SK-N-SH (cell line): ENCODE measurements at regions not wholly inside any gene's neighbourhood (a gene's known extent, or its start where the extent isn't known, plus 50 kb on each side); places are given as distances from the start of the nearest gene placed in this dataset.

Source experiments
- CTCF ChIA-PET: fragments of 300-600, 350-600 bp; formaldehyde crosslinking; extraction: SDS; loops from one replicate; lab custom pipeline; 2021; lab: Yijun Ruan, JAX
- POLR2A ChIA-PET: fragments of 350-600 bp; sonication (Branson Sonifier 250); formaldehyde crosslinking; extraction: SDS; loops from one replicate; lab custom pipeline; 2020; ENCODE audit warnings: antibody characterized with exemption, inconsistent platforms; lab: Yijun Ruan, JAX
- DNase-seq: peaks from one replicate; pipeline ENCODE4 v3.0.0; 2012
- H2AFZ ChIP-seq: fragments of 200-600 bp; sonication (generic); 2 replicates; pipeline ENCODE4 v1.8.1; 2016; ENCODE audit warnings: antibody characterized with exemption, mild to moderate bottlenecking, low read depth
- H3F3A ChIP-seq: fragments of 200-600 bp; sonication (generic); replicated peaks from 2 replicates; pipeline ENCODE3; 2016; ENCODE audit warnings: antibody characterized with exemption, mild to moderate bottlenecking; ENCODE audit not compliant: insufficient read depth
- H3K27ac ChIP-seq, 2 experiments: fragments of 200-500 bp in 1 of 2; fragments of 200-600 bp in 1 of 2; sonication (Bioruptor generic) in 1 of 2; sonication (generic), shearing (Covaris generic) in 1 of 2; 2 replicates each; pipeline versions ENCODE4 v1.5.1 to v1.6.1; 2014 to 2016; ENCODE audit warnings: low read depth in 2 of 2, inconsistent platforms in 1 of 2, low read length in 1 of 2, mild to moderate bottlenecking in 1 of 2, mixed read lengths in 1 of 2
- H3K27me3 ChIP-seq: fragments of 200-600 bp; sonication (generic), shearing (Covaris generic); 2 replicates; pipeline ENCODE4 v1.6.1; 2016; ENCODE audit warnings: mixed run types; ENCODE audit not compliant: insufficient read depth
- H3K36me3 ChIP-seq, 2 experiments: fragments of 200-500 bp in 1 of 2; fragments of 200-600 bp in 1 of 2; sonication (Bioruptor generic) in 1 of 2; sonication (generic) in 1 of 2; replicated peaks in 1 of 2; 2 replicates each; pipeline versions ENCODE3 to v1.5.1; 2014 to 2016; ENCODE audit warnings: low read length in 1 of 2, mild to moderate bottlenecking in 1 of 2; ENCODE audit not compliant: insufficient read depth in 2 of 2, control insufficient read depth in 1 of 2
- H3K4me1 ChIP-seq, 2 experiments: fragments of 200-500 bp in 1 of 2; fragments of 200-600 bp in 1 of 2; sonication (Bioruptor generic) in 1 of 2; sonication (generic), shearing (Covaris generic) in 1 of 2; 2 replicates each; pipeline versions ENCODE4 v1.5.1 to v1.6.1; 2014 to 2016; ENCODE audit warnings: low read depth in 1 of 2, low read length in 1 of 2, mixed run types in 1 of 2; ENCODE audit not compliant: insufficient read depth in 2 of 2, control insufficient read depth in 1 of 2
- H3K4me2 ChIP-seq: fragments of 200-600 bp; sonication (generic), shearing (Covaris generic); 2 replicates; pipeline ENCODE4 v1.6.1; 2017; ENCODE audit warnings: mixed run types
- H3K4me3 ChIP-seq, 2 experiments: fragments of 200-500 bp in 1 of 2; fragments of 200-600 bp in 1 of 2; sonication (Bioruptor generic) in 1 of 2; sonication (generic), shearing (Covaris generic) in 1 of 2; 2 replicates each; pipeline versions ENCODE4 v1.5.1 to v1.8.1; 2014 to 2016; ENCODE audit warnings: low read depth in 2 of 2, inconsistent platforms in 1 of 2, low read length in 1 of 2, mild to moderate bottlenecking in 1 of 2, mixed read lengths in 1 of 2, moderate library complexity in 1 of 2
- H3K79me2 ChIP-seq: fragments of 200-600 bp; sonication (generic); 2 replicates; pipeline ENCODE4 v1.8.1; 2017; ENCODE audit warnings: mild to moderate bottlenecking; ENCODE audit not compliant: insufficient read depth
- H3K9ac ChIP-seq: fragments of 200-600 bp; sonication (generic); 2 replicates; pipeline ENCODE4 v1.6.1; 2017; ENCODE audit warnings: mixed run types
- H3K9me2 ChIP-seq: fragments of 200-600 bp; sonication (generic); 2 replicates; pipeline ENCODE4 v1.6.1; 2017; ENCODE audit warnings: mixed run types
- H3K9me3 ChIP-seq: fragments of 200-600 bp; sonication (generic); 2 replicates; pipeline ENCODE4 v1.6.1; 2017; ENCODE audit warnings: mixed run types, mild to moderate bottlenecking, moderate library complexity
- H4K20me1 ChIP-seq: fragments of 200-600 bp; sonication (generic); 2 replicates; pipeline ENCODE4 v1.6.1; 2017; ENCODE audit warnings: mild to moderate bottlenecking, mixed run types; ENCODE audit not compliant: insufficient read depth
- CHD2 ChIP-seq: fragments of 150-350 bp; IDR thresholded peaks from 2 replicates; pipeline ENCODE4 v1.6.1; 2018; ENCODE audit warnings: low read length; ENCODE audit not compliant: partially characterized antibody
- ELF1 ChIP-seq: IDR thresholded peaks from 2 replicates; pipeline ENCODE4 v1.4.0; 2012
- FOXJ3 ChIP-seq: sonication (generic); formaldehyde crosslinking; IDR thresholded peaks from 2 replicates; pipeline ENCODE4 v1.5.1; 2020; ENCODE audit warnings: mild to moderate bottlenecking, missing genetic modification reagents
- FOXM1 ChIP-seq: IDR thresholded peaks from 2 replicates; pipeline ENCODE4 v1.4.0; 2012; ENCODE audit warnings: low read depth, mild to moderate bottlenecking
- GATA2 ChIP-seq: sonication (generic); formaldehyde crosslinking; IDR thresholded peaks from 2 replicates; pipeline ENCODE4 v1.5.0; 2020; ENCODE audit warnings: mild to moderate bottlenecking, missing genetic modification reagents
- JUND ChIP-seq: IDR thresholded peaks from 2 replicates; pipeline ENCODE4 v1.4.0; 2012
- MAX ChIP-seq: IDR thresholded peaks from 2 replicates; pipeline ENCODE4 v1.4.0; 2012; ENCODE audit warnings: low read depth
- NFIC ChIP-seq: IDR thresholded peaks from 2 replicates; pipeline ENCODE4 v1.4.0; 2012; ENCODE audit warnings: borderline replicate concordance
- NRF1 ChIP-seq: IDR thresholded peaks from 2 replicates; pipeline ENCODE4 v1.6.1; 2012; ENCODE audit warnings: low read depth, mild to moderate bottlenecking, low read length
- POLR2AphosphoS5 ChIP-seq: IDR thresholded peaks from 2 replicates; pipeline ENCODE4 v1.6.1; 2012; ENCODE audit warnings: low read depth, low read length
- TCF12 ChIP-seq: IDR thresholded peaks from 2 replicates; pipeline ENCODE4 v1.4.0; 2012
- TEAD4 ChIP-seq: IDR thresholded peaks from 2 replicates; pipeline ENCODE4 v1.4.0; 2012; ENCODE audit warnings: mild to moderate bottlenecking, borderline replicate concordance; ENCODE audit not compliant: insufficient read depth
- USF1 ChIP-seq: IDR thresholded peaks from 2 replicates; pipeline ENCODE4 v1.4.0; 2012; ENCODE audit warnings: low read depth, borderline replicate concordance
- USF2 ChIP-seq: fragments of 150-350 bp; IDR thresholded peaks from 2 replicates; pipeline ENCODE4 v1.6.1; 2017; ENCODE audit warnings: antibody characterized with exemption, low read length, low read depth, borderline replicate concordance
- YY1 ChIP-seq: IDR thresholded peaks from 2 replicates; pipeline ENCODE4 v1.4.0; 2012; ENCODE audit warnings: low read depth, mild to moderate bottlenecking
- ZBTB33 ChIP-seq: IDR thresholded peaks from 2 replicates; pipeline ENCODE4 v1.4.0; 2012; ENCODE audit warnings: low read depth, borderline replicate concordance
- WGBS: methylation state at CpG from one replicate; pipeline ENCODE4 v1.1.6; 2017; ENCODE audit warnings: low lambda C conversion rate; 5-methylcytosine and 5-hydroxymethylcytosine counted together

- Histone ChIP-seq H3K27me3 (no peaks in the 10 kb centered on the region), H2AFZ (no peak overlapping the region), H3K4me3 (no peak overlapping the region), H3K9ac (no peak overlapping the region), H3F3A (peaks cover 17% of the 10 kb centered on the region), H3K36me3 (no peaks in the 10 kb centered on the region), H3K79me2 (no peaks in the 10 kb centered on the region), H3K9me2 (no peaks in the 10 kb centered on the region), H3K4me1 (no peaks in the 10 kb centered on the region), H3K4me2 (no peak overlapping the region), H3K27ac (no peak overlapping the region), H4K20me1 (no peaks in the 10 kb centered on the region), H3K9me3 (no peaks in the 10 kb centered on the region)
- TF ChIP-seq NFIC (no peak), USF1 (no peak), YY1 (no peak), ZBTB33 (no peak), TEAD4 (no peak), MAX (no peak), FOXJ3 (CRISPR knock-in tag) (no peak), FOXM1 (no peak), ELF1 (no peak), USF2 (no peak), TCF12 (no peak), CHD2 (no peak), GATA2 (CRISPR knock-in tag) (no peak), POLR2AphosphoS5 (no peak), NRF1 (no peak), JUND (no peak)
- ChIA-PET CTCF (interaction anchor here (0.6 to 2.0 kb wide), 5 partner anchors 25 to 270 kb away, joined by 3 to 7 read pairs (median 3); partner anchors contain the start of gene DHX8), POLR2A (interaction anchor here (0.7 kb wide), 1 partner anchor 109 kb away, joined by 3 read pairs; no protein-coding TSS in a partner anchor)
- WGBS: 16% methylated on average over 12 of the region's 12 CpGs
- DNase-seq: no peak
These were observed 75.9 kb upstream of the RNU2-1 start for GRCh38 chr17:43309505-43310332.
